ENCODE measurements at regions not wholly inside any gene's neighbourhood (a gene's known extent, or its start where the extent isn't known, plus 50 kb on each side); places are given as distances from the start of the nearest gene placed in this dataset.
A peak's percentile ranks its signal among the peaks of the same experiment; 100 is the strongest.

GRCh38 chr13:74329962-74330361, 195.8 kb upstream of the KLF12 start:
- no peak for ATAC-seq

DNA sequence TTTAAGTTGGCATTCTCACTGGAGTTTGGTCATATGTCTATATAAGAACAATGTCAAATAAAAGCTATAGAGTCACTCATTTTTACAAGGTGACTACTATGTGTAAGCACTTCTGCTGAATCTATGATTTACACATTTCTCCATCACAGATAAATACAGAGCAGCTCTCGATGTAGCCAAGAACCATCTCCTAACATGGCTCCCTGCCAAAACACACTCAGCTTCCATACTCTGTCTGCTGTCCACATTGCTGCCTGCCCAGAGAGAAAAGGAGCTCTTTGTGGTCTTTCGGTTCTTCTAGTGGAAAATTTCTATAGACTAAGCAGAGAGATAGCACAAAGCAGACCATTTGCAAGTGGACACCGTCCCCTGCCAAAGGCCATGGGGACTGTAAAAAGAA, 190.9 kb upstream of the KLF12 start:
- ATAC-seq: no peak

DNA sequence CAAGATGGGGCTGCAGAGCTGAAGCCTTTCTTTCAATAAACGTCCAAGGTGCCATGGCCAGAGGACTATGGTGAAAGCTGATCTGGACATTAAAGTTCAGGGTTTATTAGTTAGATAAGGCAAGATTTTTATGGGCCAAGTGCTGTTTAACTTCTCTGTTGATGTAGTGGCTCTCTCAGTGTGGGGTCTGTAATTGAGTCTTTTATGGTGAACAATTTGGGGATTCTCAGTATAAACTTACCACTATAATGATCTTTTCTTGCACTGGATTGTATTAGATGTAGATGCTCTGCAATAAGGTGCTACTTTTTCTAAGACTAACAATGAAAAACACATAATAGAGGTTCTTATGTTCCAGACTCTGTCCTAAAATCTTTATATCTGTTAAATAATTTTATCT, 190.1 kb upstream of the KLF12 start:
- no peak for ATAC-seq

DNA sequence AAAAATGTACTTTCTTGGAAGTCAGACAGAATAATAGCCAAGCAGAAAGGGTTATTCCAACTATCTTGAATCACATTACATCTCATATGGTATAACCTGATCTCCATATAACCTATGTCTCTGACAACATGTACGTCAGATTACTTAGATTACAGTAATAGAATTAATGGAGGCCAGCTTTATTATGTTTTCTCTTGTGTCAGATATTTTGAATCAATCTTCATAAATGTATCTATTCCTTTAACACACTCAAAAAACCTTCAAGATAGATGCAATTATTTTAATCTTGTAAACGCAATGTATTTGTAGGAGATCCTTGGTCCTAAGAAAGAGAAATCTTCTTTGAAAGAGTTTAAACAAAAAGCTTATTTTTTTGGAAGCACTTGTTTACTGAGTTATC, 188.4 kb upstream of the KLF12 start:
- no peak for ATAC-seq

- ATAC-seq: no peak
These were observed 186.1 kb upstream of the KLF12 start for GRCh38 chr13:74320282-74320681.

DNA sequence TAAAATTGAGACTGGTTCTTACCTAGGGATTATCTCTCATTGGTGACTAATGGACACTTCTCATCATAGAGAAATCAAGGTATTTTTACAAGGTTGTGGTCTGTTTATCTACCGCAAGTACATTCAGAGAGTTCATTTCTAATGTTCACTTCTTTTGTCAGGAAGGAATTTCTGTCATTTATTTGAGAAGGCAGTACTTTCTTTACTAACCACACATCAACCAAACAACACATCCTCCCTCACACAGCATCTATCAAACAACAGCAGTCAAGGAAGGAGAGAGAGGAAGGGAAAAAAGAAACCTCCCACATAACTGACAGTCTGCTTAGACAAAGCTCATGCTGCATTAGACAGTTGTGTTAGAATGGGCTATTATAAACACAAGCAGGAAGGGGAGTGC, 182.3 kb upstream of the KLF12 start:
- ATAC-seq: no peak

- peak; percentile 63 to 65 for ATAC-seq
These were observed 172.3 kb upstream of the KLF12 start for GRCh38 chr13:74306496-74306895.

DNA sequence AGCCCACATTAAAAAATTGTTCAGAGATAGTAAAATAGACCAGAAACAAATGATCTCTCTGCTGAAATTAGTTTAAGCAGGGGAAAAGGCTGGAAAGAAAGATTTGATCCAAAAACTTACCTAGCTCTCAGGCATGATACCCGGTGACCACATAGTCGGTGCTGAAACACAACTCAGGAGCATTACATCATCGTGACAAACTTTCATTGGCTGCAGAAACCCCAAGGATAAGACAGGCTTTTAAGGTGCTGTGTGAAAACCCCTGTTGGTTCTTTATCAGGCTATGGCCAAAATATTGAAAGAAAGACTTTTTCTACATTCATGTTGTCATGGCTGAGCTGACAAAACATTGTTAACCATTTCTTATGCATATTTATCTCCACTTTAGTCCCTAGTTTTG, 171.7 kb upstream of the KLF12 start:
- ATAC-seq: peak in 1 of 2 donors; percentile 48

GRCh38 chr13:74301258-74301935, 167.2 kb upstream of the KLF12 start:
- ATAC-seq: no peak

DNA sequence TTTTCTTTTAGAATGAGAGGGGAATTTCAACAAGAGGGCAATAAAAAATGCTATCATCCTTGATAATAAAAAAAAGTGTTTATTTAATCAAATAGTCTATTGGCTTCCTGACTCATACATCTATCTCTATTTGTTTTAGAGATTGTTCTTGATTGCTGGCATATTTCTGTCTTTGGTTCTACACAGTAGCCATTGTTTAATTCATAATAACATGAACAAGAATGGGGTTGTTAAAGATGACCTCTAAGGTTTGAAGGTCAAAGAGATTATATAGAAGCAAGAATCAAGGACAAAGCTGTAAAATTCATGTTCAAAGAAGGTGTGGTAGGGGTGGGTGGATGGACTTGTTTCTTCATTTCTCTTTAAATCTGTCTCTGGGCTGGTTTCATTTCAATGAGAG, 166.0 kb upstream of the KLF12 start:
- no peak for ATAC-seq

DNA sequence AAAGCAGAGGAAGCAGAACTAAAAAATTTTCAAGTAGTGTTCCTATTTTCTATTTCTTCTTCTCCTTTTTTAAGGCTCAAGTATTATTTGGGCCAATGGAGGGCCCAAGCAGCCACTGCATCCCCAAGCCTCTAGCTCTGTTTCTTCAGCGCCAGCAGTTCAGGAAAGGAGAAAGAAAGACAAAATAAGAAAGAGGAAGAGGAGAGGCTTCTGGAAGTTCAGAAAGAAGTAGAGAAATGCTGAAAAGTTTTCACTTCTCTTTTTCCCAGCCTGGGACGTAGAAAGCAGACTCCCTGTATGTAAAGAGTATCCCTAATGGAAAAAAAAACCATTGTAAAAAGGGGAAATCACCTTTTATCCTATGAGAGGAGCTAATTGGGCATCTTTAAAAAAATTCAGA, 165.5 kb upstream of the KLF12 start:
- no peak for ATAC-seq

DNA sequence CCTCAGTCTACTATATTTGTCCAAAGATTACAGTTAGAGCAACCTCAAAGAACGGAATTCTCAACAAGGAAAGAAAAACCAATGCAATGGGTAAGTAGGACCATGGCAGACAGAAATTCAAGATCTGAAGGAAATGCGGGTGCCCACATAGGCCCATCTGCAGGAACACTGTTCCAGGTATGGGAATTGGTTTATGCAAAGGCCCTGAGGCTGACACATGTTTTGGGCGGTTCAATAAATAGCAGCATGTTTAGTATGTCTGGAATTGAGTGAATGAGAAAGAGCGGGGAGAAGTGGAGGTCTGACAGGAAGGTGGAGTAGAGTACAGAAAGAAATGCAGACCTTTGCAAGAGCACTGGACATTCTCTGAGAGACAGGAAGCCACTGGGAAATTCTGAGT, 164.7 kb upstream of the KLF12 start:
- ATAC-seq: no peak

GRCh38 chr13:74289861-74290773, 155.9 kb upstream of the KLF12 start:
- peak; percentile 75 to 87 for ATAC-seq

DNA sequence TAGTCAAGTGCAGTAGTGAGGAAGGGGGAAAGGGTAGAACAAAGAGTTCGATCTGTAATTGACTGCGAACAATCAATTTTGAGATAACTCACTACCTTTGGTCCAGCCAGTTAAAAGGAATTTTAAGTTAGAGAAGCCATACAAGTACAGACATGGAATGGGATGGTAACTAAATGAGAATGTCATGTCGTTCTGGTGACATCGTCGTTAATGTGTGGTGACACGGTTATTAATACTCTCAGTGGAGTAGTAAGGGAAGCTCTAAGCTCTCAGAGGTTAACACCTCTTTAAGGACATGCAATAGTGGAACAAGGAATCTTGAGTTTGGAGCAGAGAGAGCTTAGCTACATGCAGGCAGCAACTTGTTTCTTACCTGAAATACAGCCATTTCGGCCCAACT, 154.9 kb upstream of the KLF12 start:
- no peak for ATAC-seq

GRCh38 chr13:74288361-74288911, 154.2 kb upstream of the KLF12 start:
- ATAC-seq: no peak

- ATAC-seq: peak; percentile 55 to 67
These were observed 153.5 kb upstream of the KLF12 start for GRCh38 chr13:74287724-74288169.

- peak in 1 of 2 donors; percentile 45 for ATAC-seq
These were observed 146.7 kb upstream of the KLF12 start for GRCh38 chr13:74280795-74281490.

DNA sequence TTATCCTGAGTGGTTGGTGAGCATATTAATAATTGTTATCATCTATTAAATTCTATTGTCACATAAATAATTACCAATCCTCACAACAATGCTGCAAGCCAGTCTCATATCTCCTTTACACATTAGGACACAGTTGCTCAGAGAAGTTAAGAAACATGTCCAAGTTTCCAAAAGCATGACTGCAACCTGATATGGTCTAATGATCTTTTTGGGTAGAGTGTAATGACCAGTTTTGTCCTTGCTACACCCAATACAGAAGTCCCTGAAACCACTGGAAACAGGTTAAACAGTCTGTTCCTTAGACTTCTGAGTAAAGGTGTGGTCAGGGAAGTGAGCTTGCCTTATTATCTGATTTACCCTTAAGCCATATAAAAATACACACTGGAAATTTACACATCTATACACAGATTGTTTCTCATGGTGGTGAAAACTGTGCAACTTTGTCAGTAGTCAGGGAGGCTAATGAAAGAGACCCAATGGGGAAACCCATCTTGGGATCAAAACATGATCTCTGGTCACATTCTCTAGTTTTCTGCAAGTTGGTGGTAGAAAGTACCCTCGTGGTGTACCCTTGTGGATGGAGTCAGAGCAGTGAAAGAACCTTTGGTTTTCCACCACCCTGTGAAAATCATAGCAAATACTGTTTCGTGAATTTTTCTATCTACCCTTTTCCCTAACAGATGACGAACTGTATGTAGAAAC, 146.0 kb upstream of the KLF12 start:
- peak; percentile 27 to 41 for ATAC-seq

DNA sequence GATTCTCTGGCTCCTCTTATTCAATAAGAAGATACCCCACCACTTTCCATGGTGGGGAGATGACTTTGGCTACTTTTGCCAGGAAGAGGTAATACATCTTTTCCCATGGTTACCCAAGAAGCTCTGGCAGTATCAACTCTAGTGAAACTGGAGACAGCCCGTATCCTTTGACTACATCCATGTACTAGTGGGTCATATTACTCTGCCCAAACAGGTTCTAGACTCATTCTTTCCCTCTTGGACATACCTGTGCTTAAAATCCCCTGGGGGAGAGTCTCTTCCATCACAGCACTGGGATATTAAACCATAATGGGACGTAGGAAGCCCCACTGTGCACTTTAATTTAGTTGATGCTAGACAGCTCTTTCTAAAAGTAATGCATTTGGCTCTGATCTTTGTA, 144.7 kb upstream of the KLF12 start:
- no peak for ATAC-seq

DNA sequence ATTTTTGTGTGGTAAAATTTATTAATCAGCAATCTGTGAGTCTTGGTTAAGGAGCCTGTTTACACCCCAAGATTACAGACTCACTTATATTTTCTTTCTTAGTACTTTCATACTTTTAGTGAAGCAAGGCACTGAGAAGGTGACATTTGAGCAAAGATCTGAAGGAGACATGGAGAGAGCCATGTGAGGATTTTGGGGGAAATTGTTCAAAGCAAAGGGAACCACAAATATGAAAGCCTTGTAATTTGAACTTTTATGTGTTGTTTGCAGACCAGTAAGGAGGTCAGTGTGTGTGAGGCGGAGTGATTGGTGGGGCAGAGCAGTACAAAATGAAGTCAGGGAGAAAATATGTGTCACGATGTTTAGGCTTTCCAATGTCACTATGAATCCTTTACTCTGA, 140.7 kb upstream of the KLF12 start:
- ATAC-seq: no peak

- ATAC-seq: no peak
These were observed 139.4 kb upstream of the KLF12 start for GRCh38 chr13:74273581-74273980.

GRCh38 chr13:74272826-74273225, 138.6 kb upstream of the KLF12 start:
- no peak for ATAC-seq

- ATAC-seq: peak; percentile 80 to 90
These were observed 135.8 kb upstream of the KLF12 start for GRCh38 chr13:74270018-74270417.

Data from activated CD4-positive, CD25-positive, alpha-beta regulatory T cell treated with anti-CD3 and anti-CD28 coated beads, Interleukin-2, amount 50 U/mL, for 24 hours (primary cell).